ENCODE measurements at regions not wholly inside any gene's neighbourhood (a gene's known extent, or its start where the extent isn't known, plus 50 kb on each side); places are given as distances from the start of the nearest gene placed in this dataset.

DNA sequence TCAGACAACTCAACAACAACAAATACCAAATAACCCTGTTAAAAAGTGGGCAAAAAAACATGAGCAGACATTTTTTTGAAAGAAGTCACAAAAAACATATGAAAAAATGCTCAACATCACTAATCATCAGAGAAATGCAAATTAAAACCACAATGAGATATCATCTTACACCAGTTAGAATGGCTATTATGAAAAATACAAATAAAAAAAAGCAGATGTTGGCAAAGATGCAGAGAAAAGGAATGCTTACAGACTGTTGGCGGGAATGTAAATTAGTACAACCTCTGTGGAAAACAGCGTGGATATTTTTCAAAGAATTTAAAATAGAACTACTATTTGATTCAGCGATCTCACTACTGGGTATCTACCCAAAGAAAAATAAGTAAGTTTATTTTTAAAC lies 114.0 kb downstream of the SLC38A4 start:
- intact Hi-C loops (cut with DNase I) = no loop called here
- Histone ChIP-seq H3K4me1 (ENCODE audit: control insufficient read depth in 2 of 3, insufficient read depth in 2 of 3, low read depth in 1 of 3, low read length in 3 of 3) (no peaks in the 10 kb centered on the region), H3K27ac (ENCODE audit: low read depth in 2 of 2, low read length in 2 of 2) (no peak overlapping the region), H3K27me3 (ENCODE audit: control insufficient read depth, insufficient read depth, low read length) (no peaks in the 10 kb centered on the region), H3K4me3 (ENCODE audit: low read length in 3 of 3) (no peak overlapping the region), H3K9ac (ENCODE audit: low read length in 3 of 3) (no peak overlapping the region), H3K9me3 (ENCODE audit: control insufficient read depth in 2 of 3, insufficient read depth in 1 of 3, low read length in 3 of 3) (no peaks in the 10 kb centered on the region), H3K36me3 (ENCODE audit: control insufficient read depth in 2 of 3, insufficient read depth in 3 of 3, low read length in 3 of 3) (no peaks in the 10 kb centered on the region)
- TF ChIP-seq, protein P1, sequence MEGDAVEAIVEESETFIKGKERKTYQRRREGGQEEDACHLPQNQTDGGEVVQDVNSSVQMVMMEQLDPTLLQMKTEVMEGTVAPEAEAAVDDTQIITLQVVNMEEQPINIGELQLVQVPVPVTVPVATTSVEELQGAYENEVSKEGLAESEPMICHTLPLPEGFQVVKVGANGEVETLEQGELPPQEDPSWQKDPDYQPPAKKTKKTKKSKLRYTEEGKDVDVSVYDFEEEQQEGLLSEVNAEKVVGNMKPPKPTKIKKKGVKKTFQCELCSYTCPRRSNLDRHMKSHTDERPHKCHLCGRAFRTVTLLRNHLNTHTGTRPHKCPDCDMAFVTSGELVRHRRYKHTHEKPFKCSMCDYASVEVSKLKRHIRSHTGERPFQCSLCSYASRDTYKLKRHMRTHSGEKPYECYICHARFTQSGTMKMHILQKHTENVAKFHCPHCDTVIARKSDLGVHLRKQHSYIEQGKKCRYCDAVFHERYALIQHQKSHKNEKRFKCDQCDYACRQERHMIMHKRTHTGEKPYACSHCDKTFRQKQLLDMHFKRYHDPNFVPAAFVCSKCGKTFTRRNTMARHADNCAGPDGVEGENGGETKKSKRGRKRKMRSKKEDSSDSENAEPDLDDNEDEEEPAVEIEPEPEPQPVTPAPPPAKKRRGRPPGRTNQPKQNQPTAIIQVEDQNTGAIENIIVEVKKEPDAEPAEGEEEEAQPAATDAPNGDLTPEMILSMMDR (IDR thresholded peaks at IDR 0.05; ENCODE audit: borderline replicate concordance, extremely low read depth, insufficient read depth) = no peak
- no peak for FAIRE-seq
- DNase-seq = no peak

DNA sequence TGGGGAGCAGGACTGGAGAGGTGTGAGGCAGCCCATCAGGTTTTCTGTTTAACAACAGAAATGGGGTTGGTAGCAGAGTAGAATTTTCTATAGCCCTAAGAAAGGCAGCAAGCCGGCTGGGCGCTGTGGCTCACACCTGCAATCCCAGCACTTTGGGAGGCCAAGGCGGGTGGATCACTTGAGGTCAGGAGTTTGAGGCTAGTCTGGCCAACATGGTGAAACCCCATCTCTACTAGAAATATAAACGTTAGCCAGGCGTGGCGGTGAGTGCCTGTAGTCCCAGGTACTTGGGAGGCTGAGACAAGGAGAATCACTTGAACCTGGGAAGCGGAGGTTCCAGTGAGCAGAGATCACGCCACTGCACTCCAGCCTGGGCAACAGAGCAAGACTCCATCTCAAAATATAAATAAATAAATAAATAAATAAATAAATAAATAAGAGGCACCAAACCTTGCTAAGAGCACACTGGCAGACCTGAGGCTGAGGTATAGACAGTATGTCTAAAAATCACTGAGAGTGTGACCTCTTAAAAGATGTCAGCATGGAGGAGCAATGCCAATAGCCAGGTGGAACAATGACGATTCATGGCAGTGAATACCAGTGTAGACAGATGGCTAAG lies 115.6 kb downstream of the SLC38A4 start:
- Histone ChIP-seq H3K27me3 (ENCODE audit: control insufficient read depth, insufficient read depth, low read length) (no peaks in the 10 kb centered on the region), H3K9ac (ENCODE audit: low read length in 3 of 3) (no peak overlapping the region), H3K27ac (ENCODE audit: low read depth in 2 of 2, low read length in 2 of 2) (no peak overlapping the region), H3K4me3 (ENCODE audit: low read length in 3 of 3) (no peak overlapping the region), H3K36me3 (ENCODE audit: control insufficient read depth in 2 of 3, insufficient read depth in 3 of 3, low read length in 3 of 3) (no peaks in the 10 kb centered on the region), H3K9me3 (ENCODE audit: control insufficient read depth in 2 of 3, insufficient read depth in 1 of 3, low read length in 3 of 3) (no peaks in the 10 kb centered on the region), H3K4me1 (ENCODE audit: control insufficient read depth in 2 of 3, insufficient read depth in 2 of 3, low read depth in 1 of 3, low read length in 3 of 3) (no peaks in the 10 kb centered on the region)
- TF ChIP-seq, protein P1 (IDR thresholded peaks at IDR 0.05; ENCODE audit: borderline replicate concordance, extremely low read depth, insufficient read depth) = no peak
- FAIRE-seq (no peak), DNase-seq (no peak)
- intact Hi-C loops (cut with DNase I) = no loop called here

DNA sequence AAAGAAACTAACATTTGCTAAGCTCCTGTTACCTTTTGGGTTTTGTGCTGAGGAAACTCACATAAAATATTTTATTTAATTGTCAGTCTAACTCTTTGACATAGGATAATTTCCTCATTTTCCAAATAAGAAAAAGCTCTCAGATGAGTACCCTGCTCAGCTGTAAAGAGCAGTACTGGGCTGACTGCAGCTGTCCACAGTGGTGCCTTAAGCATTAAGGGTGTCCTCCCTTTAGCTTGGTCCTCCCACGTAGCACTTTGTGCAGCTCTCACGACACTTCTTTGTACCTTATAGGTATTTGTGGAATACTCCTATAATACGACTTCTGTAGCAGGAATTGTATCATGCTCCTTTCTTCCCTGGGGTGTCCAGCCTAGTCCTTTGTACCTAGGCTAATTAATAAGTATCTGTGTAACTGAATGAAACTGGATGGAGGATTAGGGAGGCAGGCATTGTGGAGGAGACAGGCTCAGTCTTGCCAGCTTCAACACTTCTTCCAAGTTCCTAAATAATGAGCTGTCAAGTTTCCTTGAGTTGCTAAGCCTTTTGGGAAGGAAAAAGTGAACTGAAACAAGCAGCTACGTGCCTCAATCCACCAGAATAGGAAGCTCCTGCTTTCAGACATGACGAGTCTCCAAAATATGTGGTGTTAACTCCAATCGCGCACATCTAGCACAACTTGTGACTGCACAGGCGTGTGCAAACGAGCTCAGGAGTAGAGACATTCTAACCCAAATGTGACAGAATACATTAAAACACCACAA lies 123.0 kb downstream of the SLC38A4 start:
- Histone ChIP-seq H3K4me3 (ENCODE audit: low read length in 3 of 3) (no peak overlapping the region), H3K27me3 (ENCODE audit: control insufficient read depth, insufficient read depth, low read length) (no peaks in the 10 kb centered on the region), H3K27ac (ENCODE audit: low read depth in 2 of 2, low read length in 2 of 2) (no peak overlapping the region), H3K36me3 (ENCODE audit: control insufficient read depth in 2 of 3, insufficient read depth in 3 of 3, low read length in 3 of 3) (no peaks in the 10 kb centered on the region), H3K4me1 (ENCODE audit: control insufficient read depth in 2 of 3, insufficient read depth in 2 of 3, low read depth in 1 of 3, low read length in 3 of 3) (no peaks in the 10 kb centered on the region), H3K9ac (ENCODE audit: low read length in 3 of 3) (no peak overlapping the region), H3K9me3 (ENCODE audit: control insufficient read depth in 2 of 3, insufficient read depth in 1 of 3, low read length in 3 of 3) (no peaks in the 10 kb centered on the region)
- DNase-seq (peak in 1 of 5 donors; percentile 3), FAIRE-seq (no peak)
- intact Hi-C loops (cut with DNase I) = no loop called here
- TF ChIP-seq, protein P1 (IDR thresholded peaks at IDR 0.05; ENCODE audit: borderline replicate concordance, extremely low read depth, insufficient read depth) = no peak

Data from kidney (tissue), 13 donors.